Neuron (in vitro differentiated cells): ENCODE measurements at regions not wholly inside any gene's neighbourhood (a gene's known extent, or its start where the extent isn't known, plus 50 kb on each side); places are given as distances from the start of the nearest gene placed in this dataset.

ENCODE experiments used
- H2AFZ ChIP-seq: one replicate; pipeline ENCODE4 v1.6.1; 2013; ENCODE audit warnings: low read depth, mild to moderate bottlenecking, inconsistent platforms, low read length, moderate library complexity
- H3K27me3 ChIP-seq: one replicate; pipeline ENCODE4 v1.6.1; 2013; ENCODE audit warnings: low read length; ENCODE audit not compliant: insufficient read depth
- H3K36me3 ChIP-seq: one replicate; pipeline ENCODE4 v1.6.1; 2013; ENCODE audit warnings: low read length; ENCODE audit not compliant: insufficient read depth
- H3K4me1 ChIP-seq: one replicate; pipeline ENCODE4 v1.6.1; 2013; ENCODE audit warnings: low read length; ENCODE audit not compliant: insufficient read depth
- H3K4me3 ChIP-seq: 2 replicates; pipeline ENCODE4 v1.5.1; 2013; ENCODE audit warnings: mild to moderate bottlenecking, low read length, moderate library complexity
- H3K9me3 ChIP-seq: one replicate; pipeline ENCODE4 v1.6.1; 2013; ENCODE audit warnings: low read length

- Histone ChIP-seq H3K4me3 (no peak overlapping the region), H3K9me3 (no peaks in the 10 kb centered on the region), H3K27me3 (no peaks in the 10 kb centered on the region), H3K36me3 (no peaks in the 10 kb centered on the region), H2AFZ (no peak overlapping the region), H3K4me1 (no peaks in the 10 kb centered on the region)
Observed at GRCh38 chr6:71720705-71721104, 165.6 kb upstream of the RIMS1 start.

GRCh38 chr6:71721642-71722041, 164.7 kb upstream of the RIMS1 start:
- H3K27me3 ChIP-seq, result no peaks in the 10 kb centered on the region
- no peaks in the 10 kb centered on the region for H3K9me3 ChIP-seq
- H3K4me3 ChIP-seq, result no peak overlapping the region
- H3K4me1 ChIP-seq, result no peaks in the 10 kb centered on the region
- H3K36me3 ChIP-seq, result no peaks in the 10 kb centered on the region
- no peak overlapping the region for H2AFZ ChIP-seq

- H3K27me3 ChIP-seq, result no peaks in the 10 kb centered on the region
- H3K36me3 ChIP-seq, result no peaks in the 10 kb centered on the region
- no peaks in the 10 kb centered on the region for H3K9me3 ChIP-seq
- H3K4me1 ChIP-seq, result no peaks in the 10 kb centered on the region
- no peak overlapping the region for H3K4me3 ChIP-seq
- no peak overlapping the region for H2AFZ ChIP-seq
Observed at GRCh38 chr6:71722736-71723135, 163.6 kb upstream of the RIMS1 start.

GRCh38 chr6:71724456-71725125, 161.8 kb upstream of the RIMS1 start:
- Histone ChIP-seq H3K4me1 (no peaks in the 10 kb centered on the region), H3K27me3 (no peaks in the 10 kb centered on the region), H3K4me3 (no peak overlapping the region), H3K9me3 (no peaks in the 10 kb centered on the region), H2AFZ (no peak overlapping the region), H3K36me3 (no peaks in the 10 kb centered on the region)

GRCh38 chr6:71725126-71725470, 161.3 kb upstream of the RIMS1 start:
- Histone ChIP-seq H3K27me3 (no peaks in the 10 kb centered on the region), H2AFZ (no peak overlapping the region), H3K4me3 (no peak overlapping the region), H3K4me1 (no peaks in the 10 kb centered on the region), H3K9me3 (no peaks in the 10 kb centered on the region), H3K36me3 (no peaks in the 10 kb centered on the region)

- Histone ChIP-seq H3K9me3 (no peaks in the 10 kb centered on the region), H3K4me1 (no peaks in the 10 kb centered on the region), H3K27me3 (no peaks in the 10 kb centered on the region), H2AFZ (no peak overlapping the region), H3K4me3 (no peak overlapping the region), H3K36me3 (no peaks in the 10 kb centered on the region)
Observed at GRCh38 chr6:71726121-71726520, 160.2 kb upstream of the RIMS1 start.

- no peaks in the 10 kb centered on the region for H3K9me3 ChIP-seq
- H3K27me3 ChIP-seq, result no peaks in the 10 kb centered on the region
- H3K4me3 ChIP-seq, result no peak overlapping the region
- no peak overlapping the region for H2AFZ ChIP-seq
- H3K36me3 ChIP-seq, result no peaks in the 10 kb centered on the region
- H3K4me1 ChIP-seq, result no peaks in the 10 kb centered on the region
Observed at GRCh38 chr6:71727632-71728294, 158.6 kb upstream of the RIMS1 start.

- Histone ChIP-seq H3K4me1 (no peaks in the 10 kb centered on the region), H3K4me3 (no peak overlapping the region), H3K27me3 (no peaks in the 10 kb centered on the region), H2AFZ (no peak overlapping the region), H3K36me3 (no peaks in the 10 kb centered on the region), H3K9me3 (no peaks in the 10 kb centered on the region)
Observed at GRCh38 chr6:71730284-71730683, 156.1 kb upstream of the RIMS1 start.

GRCh38 chr6:71733970-71734899, 152.1 kb upstream of the RIMS1 start:
- H3K4me3 ChIP-seq, result no peak overlapping the region
- H3K9me3 ChIP-seq, result no peaks in the 10 kb centered on the region
- no peaks in the 10 kb centered on the region for H3K27me3 ChIP-seq

GRCh38 chr6:71737953-71738352, 148.4 kb upstream of the RIMS1 start:
- Histone ChIP-seq H3K27me3 (no peaks in the 10 kb centered on the region), H3K4me1 (no peaks in the 10 kb centered on the region), H3K4me3 (no peak overlapping the region), H2AFZ (no peak overlapping the region), H3K9me3 (no peaks in the 10 kb centered on the region), H3K36me3 (no peaks in the 10 kb centered on the region)

More at GRCh38 chr6:71733970-71734899, 152.1 kb upstream of the RIMS1 start:
- H3K4me1 ChIP-seq, result no peaks in the 10 kb centered on the region
- no peaks in the 10 kb centered on the region for H3K36me3 ChIP-seq
- no peak overlapping the region for H2AFZ ChIP-seq

- Histone ChIP-seq H3K4me3 (no peak overlapping the region), H3K4me1 (no peaks in the 10 kb centered on the region), H3K9me3 (no peaks in the 10 kb centered on the region), H3K36me3 (no peaks in the 10 kb centered on the region), H3K27me3 (no peaks in the 10 kb centered on the region), H2AFZ (no peak overlapping the region)
Observed at GRCh38 chr6:71745525-71745924, 140.8 kb upstream of the RIMS1 start.

- H2AFZ ChIP-seq, result no peak overlapping the region
- H3K4me3 ChIP-seq, result no peak overlapping the region
- H3K4me1 ChIP-seq, result no peaks in the 10 kb centered on the region
- no peaks in the 10 kb centered on the region for H3K36me3 ChIP-seq
- H3K27me3 ChIP-seq, result no peaks in the 10 kb centered on the region
- no peaks in the 10 kb centered on the region for H3K9me3 ChIP-seq
Observed at GRCh38 chr6:71766146-71766760, 120.1 kb upstream of the RIMS1 start.

- Histone ChIP-seq H3K36me3 (no peaks in the 10 kb centered on the region), H3K4me1 (no peaks in the 10 kb centered on the region), H3K4me3 (no peak overlapping the region), H2AFZ (no peak overlapping the region), H3K27me3 (no peaks in the 10 kb centered on the region), H3K9me3 (no peaks in the 10 kb centered on the region)
Observed at GRCh38 chr6:71766796-71767195, 119.6 kb upstream of the RIMS1 start.
